RWPE1 (cell line): ENCODE measurements at regions not wholly inside any gene's neighbourhood (a gene's known extent, or its start where the extent isn't known, plus 50 kb on each side); places are given as distances from the start of the nearest gene placed in this dataset.

Source experiments
- CTCF ChIA-PET: fragments of 350-600 bp; sonication (Branson Sonifier 250); formaldehyde crosslinking; extraction: SDS; loops from one replicate; lab custom pipeline; 2021; lab: Yijun Ruan, JAX
- POLR2A ChIA-PET: fragments of 400-600 bp; formaldehyde crosslinking; extraction: SDS; loops from one replicate; lab custom pipeline; 2020; ENCODE audit warnings: antibody characterized with exemption; ENCODE audit not compliant: low non-redundant PET; lab: Yijun Ruan, JAX
- DNase-seq: peaks from one replicate; pipeline ENCODE4 v3.0.0; 2012; ENCODE audit warnings: low spot score
- H3K27ac ChIP-seq: fragments of 450-650 bp; 2 replicates; pipeline ENCODE4 v1.5.1; 2017
- TF ChIP-seq, protein P1 (sequence below): fragments of 450-650 bp; conservative IDR thresholded peaks from 2 replicates; pipeline ENCODE4 v1.5.1; 2017; ENCODE audit warnings: low read depth, mild to moderate bottlenecking

DNA sequence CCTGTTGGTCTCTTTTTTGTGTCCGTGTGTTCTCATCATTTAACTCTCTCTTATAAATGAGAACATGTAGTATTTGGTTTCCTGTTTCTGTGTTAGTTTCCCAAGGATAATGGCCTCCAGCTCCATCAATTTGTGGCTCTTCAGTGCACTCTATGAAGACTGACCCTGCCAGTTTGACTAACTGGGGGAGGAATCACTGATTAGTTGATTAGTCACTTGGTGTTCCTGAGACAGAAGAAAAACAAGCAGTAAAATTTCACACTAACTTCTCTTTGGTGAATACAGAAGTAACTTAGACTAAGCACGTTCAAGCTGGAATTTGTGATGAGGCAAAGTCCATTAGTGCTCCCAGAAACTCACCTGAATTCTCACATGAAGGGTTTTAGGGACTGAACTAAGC is 495.8 kb upstream of the RORB start:
- no peak overlapping the region for H3K27ac ChIP-seq
- DNase-seq, result no peak
- ChIA-PET CTCF (no interaction called here), POLR2A (no interaction called here)
- TF ChIP-seq, protein P1, sequence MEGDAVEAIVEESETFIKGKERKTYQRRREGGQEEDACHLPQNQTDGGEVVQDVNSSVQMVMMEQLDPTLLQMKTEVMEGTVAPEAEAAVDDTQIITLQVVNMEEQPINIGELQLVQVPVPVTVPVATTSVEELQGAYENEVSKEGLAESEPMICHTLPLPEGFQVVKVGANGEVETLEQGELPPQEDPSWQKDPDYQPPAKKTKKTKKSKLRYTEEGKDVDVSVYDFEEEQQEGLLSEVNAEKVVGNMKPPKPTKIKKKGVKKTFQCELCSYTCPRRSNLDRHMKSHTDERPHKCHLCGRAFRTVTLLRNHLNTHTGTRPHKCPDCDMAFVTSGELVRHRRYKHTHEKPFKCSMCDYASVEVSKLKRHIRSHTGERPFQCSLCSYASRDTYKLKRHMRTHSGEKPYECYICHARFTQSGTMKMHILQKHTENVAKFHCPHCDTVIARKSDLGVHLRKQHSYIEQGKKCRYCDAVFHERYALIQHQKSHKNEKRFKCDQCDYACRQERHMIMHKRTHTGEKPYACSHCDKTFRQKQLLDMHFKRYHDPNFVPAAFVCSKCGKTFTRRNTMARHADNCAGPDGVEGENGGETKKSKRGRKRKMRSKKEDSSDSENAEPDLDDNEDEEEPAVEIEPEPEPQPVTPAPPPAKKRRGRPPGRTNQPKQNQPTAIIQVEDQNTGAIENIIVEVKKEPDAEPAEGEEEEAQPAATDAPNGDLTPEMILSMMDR, result no peak

DNA sequence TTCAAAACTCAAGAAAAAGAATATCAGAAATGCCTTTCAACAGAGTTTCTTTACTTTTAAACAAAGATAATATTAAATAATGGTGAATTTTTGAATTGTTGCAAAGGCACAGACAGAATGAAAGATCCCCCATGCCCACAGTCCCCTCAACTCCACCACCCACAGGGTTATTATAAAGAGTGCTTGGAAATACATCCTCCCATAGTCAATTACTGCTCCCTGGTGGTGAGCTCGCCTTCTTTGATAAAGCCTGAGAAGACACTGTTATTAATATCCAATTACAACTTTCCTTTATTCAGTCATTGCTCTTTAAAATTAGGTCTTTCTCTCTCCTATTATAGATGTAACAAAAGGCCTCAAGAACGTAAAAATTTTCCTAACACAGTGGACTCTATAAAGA is 490.2 kb upstream of the RORB start:
- ChIA-PET CTCF (interaction anchor here (0.6 kb wide), 1 partner anchor 323 kb away, joined by 3 read pairs; no protein-coding TSS in a partner anchor), POLR2A (no interaction called here)
- no peak overlapping the region for H3K27ac ChIP-seq
- DNase-seq, result peak; percentile 7
- TF ChIP-seq, protein P1, result no peak

DNA sequence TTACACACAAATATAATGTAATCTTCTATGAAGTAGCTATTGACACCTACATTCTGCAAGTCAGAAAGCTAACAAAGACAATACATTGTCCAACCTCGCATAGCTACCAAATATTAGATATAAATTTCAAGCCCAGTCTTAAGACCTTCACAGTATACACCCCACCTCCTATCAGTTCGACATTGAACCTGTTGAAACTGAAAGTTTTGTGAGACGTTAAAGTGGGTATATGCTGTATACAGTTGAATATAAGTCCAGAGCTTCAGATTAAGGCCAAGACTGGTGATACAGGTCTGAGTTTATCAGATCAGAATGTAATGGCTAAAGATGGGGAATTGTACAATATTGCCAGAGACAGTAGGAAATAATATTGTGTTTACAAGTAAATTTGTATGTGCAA is 489.3 kb upstream of the RORB start:
- TF ChIP-seq, protein P1, result no peak
- no peak for DNase-seq
- H3K27ac ChIP-seq, result no peak overlapping the region
- POLR2A ChIA-PET, result no interaction called here
- CTCF ChIA-PET, result no interaction called here

DNA sequence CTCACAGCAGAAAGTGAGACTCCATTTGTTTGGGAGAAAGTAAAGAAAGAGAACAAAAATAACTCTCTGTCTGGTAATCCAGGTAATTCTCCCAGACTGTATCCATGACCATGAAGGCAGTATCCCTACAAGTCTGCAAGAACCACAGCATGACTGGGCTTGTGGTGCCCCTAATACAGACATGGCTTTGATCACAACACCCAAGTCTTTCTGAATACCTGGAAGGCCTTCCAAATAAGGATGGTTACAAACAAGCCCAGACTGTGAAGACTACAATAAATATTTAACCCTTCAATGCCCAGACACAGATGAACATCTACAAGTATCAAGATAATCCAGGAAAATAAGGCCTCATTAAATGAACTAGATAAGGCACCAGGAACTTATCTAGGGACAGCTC is 481.1 kb upstream of the RORB start:
- H3K27ac ChIP-seq, result no peak overlapping the region
- DNase-seq, result no peak
- CTCF ChIA-PET, result interaction anchor here (0.6 kb wide), 1 partner anchor 270 kb away, joined by 4 read pairs; no protein-coding TSS in a partner anchor
- TF ChIP-seq, protein P1, result no peak
- POLR2A ChIA-PET, result no interaction called here

DNA sequence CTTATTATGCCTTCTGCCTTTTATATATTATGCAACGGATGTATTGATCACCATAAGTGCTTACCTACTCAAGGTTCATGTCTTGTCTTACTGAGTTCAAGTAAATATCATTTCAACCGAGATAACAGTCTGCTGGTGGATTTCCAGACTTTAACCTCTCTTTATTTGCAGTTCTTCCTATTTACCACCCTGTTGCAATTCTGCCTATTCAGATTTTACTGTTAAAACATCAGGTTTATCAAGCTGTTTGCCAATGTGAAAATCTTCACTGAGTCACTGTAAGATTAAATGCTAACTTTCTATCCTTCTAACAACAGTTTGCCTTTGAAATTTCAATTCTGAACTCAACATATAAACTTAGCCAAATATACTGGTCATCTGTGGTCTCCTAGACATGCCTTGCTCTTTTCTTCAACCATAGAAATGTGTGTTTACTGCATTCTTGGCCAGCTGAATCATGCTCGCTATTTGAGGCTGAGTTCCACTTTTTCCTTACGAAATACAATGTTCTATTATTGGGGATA is 471.7 kb upstream of the RORB start:
- H3K27ac ChIP-seq, result no peak overlapping the region
- ChIA-PET POLR2A (no interaction called here), CTCF (no interaction called here)
- TF ChIP-seq, protein P1, result no peak
- peak; percentile 29 for DNase-seq

DNA sequence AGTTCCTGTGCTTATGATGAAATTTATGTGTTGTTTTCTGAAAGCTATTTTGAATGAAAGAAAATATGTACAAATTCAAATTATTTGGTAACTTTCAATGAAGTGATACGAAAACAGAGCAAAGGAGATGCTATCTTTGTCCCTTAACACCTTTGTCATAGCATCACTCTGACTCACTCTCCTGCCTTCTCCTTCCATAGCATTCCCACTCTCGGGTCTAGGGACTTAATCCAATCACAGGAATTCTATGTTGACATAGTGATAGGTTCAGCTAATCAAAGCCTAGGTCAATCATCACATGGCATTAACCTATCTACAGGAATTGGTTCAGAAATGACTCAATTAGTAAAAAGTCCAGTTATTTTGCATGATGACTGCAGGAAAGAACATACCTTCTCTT is 464.7 kb upstream of the RORB start:
- CTCF ChIA-PET, result no interaction called here
- DNase-seq, result no peak
- TF ChIP-seq, protein P1, result no peak
- no peak overlapping the region for H3K27ac ChIP-seq
- POLR2A ChIA-PET, result no interaction called here
